Progenitor cell of endocrine pancreas (in vitro differentiated cells): ENCODE measurements at regions not wholly inside any gene's neighbourhood (a gene's known extent, or its start where the extent isn't known, plus 50 kb on each side); places are given as distances from the start of the nearest gene placed in this dataset.

Experiments used
- DNase-seq: peaks from one replicate; pipeline ENCODE4 v3.0.0; 2021; ENCODE audit warnings: low spot score; ENCODE audit not compliant: unreplicated experiment
- H3K27ac Mint-ChIP-seq: 2 replicates; pipeline ENCODE4 v1.8.0; 2021; ENCODE audit warnings: mild to moderate bottlenecking, moderate library complexity, mixed read lengths
- H3K27me3 Mint-ChIP-seq: 2 replicates; pipeline ENCODE4 v1.8.0; 2021; ENCODE audit warnings: mixed read lengths
- H3K36me3 Mint-ChIP-seq: 2 replicates; pipeline ENCODE4 v1.8.0; 2022; ENCODE audit warnings: mixed read lengths; ENCODE audit not compliant: insufficient read depth
- H3K4me1 Mint-ChIP-seq: 2 replicates; pipeline ENCODE4 v1.8.0; 2021; ENCODE audit warnings: low read depth, mixed read lengths
- H3K4me3 Mint-ChIP-seq: 2 replicates; pipeline ENCODE4 v1.8.0; 2021; ENCODE audit warnings: low read depth, mild to moderate bottlenecking, moderate library complexity, mixed read lengths
- H3K9me3 Mint-ChIP-seq: 2 replicates; pipeline ENCODE4 v1.8.0; 2021; ENCODE audit warnings: low read depth, mixed read lengths
- CTCF ChIP-seq: fragments of 200-600 bp; sonication (generic); IDR thresholded peaks from one replicate; pipeline ENCODE4 v1.5.0; 2021; ENCODE audit warnings: antibody characterized with exemption, mild to moderate bottlenecking; ENCODE audit not compliant: unreplicated experiment

GRCh38 chr7:67983486-67983885, 986.9 kb downstream of the TYW1 start:
- H3K4me3 Mint-ChIP-seq: no peak overlapping the region
- no peak for DNase-seq
- no peak for TF ChIP-seq CTCF
- no peaks in the 10 kb centered on the region for H3K36me3 Mint-ChIP-seq
- H3K27ac Mint-ChIP-seq: no peak overlapping the region
- peaks cover 2% of the 10 kb centered on the region for H3K9me3 Mint-ChIP-seq
- no peaks in the 10 kb centered on the region for H3K27me3 Mint-ChIP-seq
- no peaks in the 10 kb centered on the region for H3K4me1 Mint-ChIP-seq

DNA sequence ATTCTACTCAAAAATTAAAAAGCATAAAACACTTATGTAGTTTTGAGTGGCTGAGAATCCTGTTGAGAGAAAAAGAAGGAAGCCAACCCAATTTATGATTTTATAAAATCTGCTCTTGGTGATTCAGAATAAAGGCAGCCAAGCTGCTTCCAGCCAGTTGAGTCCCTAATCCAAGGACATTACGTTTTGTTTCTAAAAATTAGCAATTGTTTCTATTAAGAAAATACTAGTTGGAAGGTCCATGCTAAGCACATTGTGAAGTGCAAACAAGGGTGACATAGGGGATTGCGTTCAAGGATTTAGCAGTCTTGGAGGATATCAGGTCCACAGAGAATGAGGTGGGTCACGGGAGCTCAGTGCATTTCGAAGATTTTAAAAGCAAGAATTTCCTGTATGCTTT, 987.7 kb downstream of the TYW1 start:
- Mint-ChIP-seq H3K4me3 (no peak overlapping the region), H3K9me3 (peaks cover 2% of the 10 kb centered on the region)
- no peak for TF ChIP-seq CTCF

DNA sequence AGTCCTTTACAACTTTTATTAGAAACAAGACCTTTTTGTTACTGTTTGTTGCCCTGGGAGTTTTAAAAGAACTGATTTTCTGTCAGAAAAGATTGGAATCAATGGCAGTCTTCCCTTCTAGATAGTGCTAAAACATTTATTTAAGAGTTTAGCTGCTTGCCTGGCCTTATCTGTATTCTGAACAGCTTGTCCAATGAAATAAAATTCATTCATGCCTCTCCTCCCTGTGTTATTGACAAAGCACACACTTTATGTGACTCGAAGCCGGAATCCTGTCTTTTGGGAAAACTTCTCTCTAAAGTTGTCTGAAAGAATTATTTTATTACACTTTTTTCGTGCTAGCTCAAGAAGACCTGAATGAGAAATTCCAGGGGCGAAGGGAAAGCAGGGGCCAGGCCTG, 992.5 kb downstream of the TYW1 start:
- no peaks in the 10 kb centered on the region for H3K9me3 Mint-ChIP-seq
- H3K27me3 Mint-ChIP-seq: peaks cover 12% of the 10 kb centered on the region
- H3K27ac Mint-ChIP-seq: peak overlapping the region; percentile 63
- peaks cover 9% of the 10 kb centered on the region for H3K4me1 Mint-ChIP-seq
- no peak for DNase-seq
- H3K36me3 Mint-ChIP-seq: no peaks in the 10 kb centered on the region
- TF ChIP-seq CTCF: no peak
- no peak overlapping the region for H3K4me3 Mint-ChIP-seq

More for the DNA sequence above, 987.7 kb downstream of the TYW1 start:
- no peak for DNase-seq
- no peaks in the 10 kb centered on the region for H3K27me3 Mint-ChIP-seq
- H3K27ac Mint-ChIP-seq: no peak overlapping the region
- no peaks in the 10 kb centered on the region for H3K36me3 Mint-ChIP-seq
- peaks cover 4% of the 10 kb centered on the region for H3K4me1 Mint-ChIP-seq

DNA sequence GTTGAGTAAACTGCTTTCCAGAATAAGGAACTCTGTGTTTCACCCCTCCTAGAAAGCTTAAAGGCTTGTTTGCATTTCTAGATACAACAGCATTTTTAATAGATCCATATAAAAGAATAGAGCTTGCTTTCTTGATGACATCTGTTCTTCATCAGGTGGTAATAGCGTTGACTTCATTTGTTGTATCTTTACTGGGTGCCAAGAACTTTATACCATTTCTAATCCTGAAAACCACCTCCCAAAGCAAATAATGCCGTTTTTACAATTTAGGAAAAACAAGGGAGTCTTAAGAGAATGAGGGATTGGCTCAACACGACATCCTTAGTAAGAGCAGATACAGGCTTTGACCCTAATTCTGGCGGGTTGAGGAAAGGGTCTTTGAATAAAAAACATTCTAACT, 993.4 kb downstream of the TYW1 start:
- no peak overlapping the region for H3K27ac Mint-ChIP-seq
- DNase-seq: no peak
- H3K36me3 Mint-ChIP-seq: no peaks in the 10 kb centered on the region
- no peaks in the 10 kb centered on the region for H3K9me3 Mint-ChIP-seq
- peaks cover 9% of the 10 kb centered on the region for H3K4me1 Mint-ChIP-seq
- no peak overlapping the region for H3K4me3 Mint-ChIP-seq
- TF ChIP-seq CTCF: no peak
- peaks cover 17% of the 10 kb centered on the region for H3K27me3 Mint-ChIP-seq

- no peak for TF ChIP-seq CTCF
- Mint-ChIP-seq H3K4me3 (no peak overlapping the region), H3K27me3 (peaks cover 17% of the 10 kb centered on the region), H3K4me1 (peaks cover 9% of the 10 kb centered on the region), H3K9me3 (no peaks in the 10 kb centered on the region), H3K36me3 (no peaks in the 10 kb centered on the region), H3K27ac (no peak overlapping the region)
- no peak for DNase-seq
Observed at GRCh38 chr7:67990716-67991115, 994.1 kb downstream of the TYW1 start.
